ENCODE measurements at regions not wholly inside any gene's neighbourhood (a gene's known extent, or its start where the extent isn't known, plus 50 kb on each side); places are given as distances from the start of the nearest gene placed in this dataset.

GRCh38 chr2:15023221-15023620 is 390.7 kb downstream of the LRATD1 start:
- DNase-seq (ENCODE audit: low read depth in 1 of 2, low spot score in 2 of 2) (no peak), FAIRE-seq (no peak)
- Histone ChIP-seq H3K4me2 (ENCODE audit: insufficient read depth in 1 of 2, low read depth in 2 of 2, low read length in 2 of 2) (no peak overlapping the region), H3K4me1 (replicated peaks in 1 of 4; ENCODE audit: control insufficient read depth in 3 of 4, insufficient read depth in 4 of 4, low read length in 3 of 4) (no peaks in the 10 kb centered on the region), H4K5ac (ENCODE audit: insufficient read length, low read depth, low read length) (no peak overlapping the region), H3K27ac (ENCODE audit: low read depth, low read length) (no peak overlapping the region), H3K14ac (ENCODE audit: insufficient read length) (no peak overlapping the region), H3K56ac (replicated peaks; ENCODE audit: insufficient read length, low read depth, low read length) (no peak overlapping the region), H2BK15ac (ENCODE audit: low read length) (no peak overlapping the region), H3K23ac (ENCODE audit: insufficient read length) (no peak overlapping the region), H2BK5ac (ENCODE audit: low read depth, low read length) (no peak overlapping the region), H3K79me1 (ENCODE audit: low read depth, low read length) (no peaks in the 10 kb centered on the region), H3K27me3 (replicated peaks in 1 of 4; ENCODE audit: control insufficient read depth in 3 of 4, extremely low read depth in 1 of 4, insufficient read depth in 3 of 4, low read length in 3 of 4) (no peaks in the 10 kb centered on the region), H3K23me2 (ENCODE audit: low read depth, low read length) (no peaks in the 10 kb centered on the region), H2BK12ac (ENCODE audit: low read depth, low read length) (no peak overlapping the region), H4K20me1 (replicated peaks in 1 of 2; ENCODE audit: control insufficient read depth in 1 of 2, insufficient read depth in 2 of 2, low read length in 2 of 2) (no peaks in the 10 kb centered on the region), H4K91ac (replicated peaks; ENCODE audit: insufficient read length, low read length) (no peak overlapping the region), H3K9me3 (ENCODE audit: insufficient read depth in 2 of 2, low read depth in 1 of 2, low read length in 1 of 2) (no peaks in the 10 kb centered on the region), H3K4ac (replicated peaks; ENCODE audit: insufficient read length, low read depth, low read length) (no peak overlapping the region), H2AK5ac (ENCODE audit: low read depth, low read length) (no peak overlapping the region), H3K18ac (ENCODE audit: extremely low read depth, low read length) (no peak overlapping the region), H2BK20ac (ENCODE audit: low read length) (no peak overlapping the region), H3K36me3 (ENCODE audit: control insufficient read depth in 2 of 4, insufficient read depth in 4 of 4, low read length in 3 of 4) (no peaks in the 10 kb centered on the region), H4K8ac (ENCODE audit: extremely low read depth, insufficient read depth, low read length) (no peak overlapping the region), H2BK120ac (replicated peaks; ENCODE audit: low read depth, low read length) (no peak overlapping the region), H3K4me3 (ENCODE audit: extremely low read depth in 1 of 4, insufficient read depth in 2 of 4, low read depth in 3 of 4, low read length in 4 of 4) (no peak overlapping the region), H3K79me2 (ENCODE audit: control insufficient read depth in 1 of 2, insufficient read depth in 2 of 2, low read length in 2 of 2) (no peaks in the 10 kb centered on the region), H3K9ac (replicated peaks in 1 of 4; ENCODE audit: extremely low read depth in 1 of 4, low read depth in 3 of 4, low read length in 3 of 4) (no peak overlapping the region), H2AFZ (ENCODE audit: low read length) (no peak overlapping the region)
- CTCF ChIA-PET (ENCODE audit: partially characterized antibody), result no interaction called here
- 88% methylated on average over 1 of the region's 1 CpG; no CpG with 5 or more reads in 1 of the 2 experiments for WGBS, 2 experiments (ENCODE audit: extremely low coverage in 1 of 2, insufficient coverage in 1 of 2, insufficient read length in 1 of 2, insufficient replicate concordance in 2 of 2, low coverage in 1 of 2, low lambda C conversion rate in 2 of 2, missing lambda C conversion rate in 1 of 2)
- TF ChIP-seq EGR1 (IDR thresholded peaks at IDR 0.05; ENCODE audit: borderline replicate concordance, low read depth, low read length) (no peak), BCL11A (IDR thresholded peaks at IDR 0.05; ENCODE audit: low read depth in 2 of 2, low read length in 2 of 2) (no peak), CTCF (IDR thresholded peaks at IDR 0.05; ENCODE audit: control extremely low read depth in 1 of 3, insufficient read depth in 1 of 3, low read depth in 1 of 3, low read length in 3 of 3) (no peak), CEBPB (IDR thresholded peaks at IDR 0.05; ENCODE audit: low read depth, low read length) (no peak), CHD2 (IDR thresholded peaks at IDR 0.05; ENCODE audit: low read length) (no peak), POU5F1 (IDR thresholded peaks at IDR 0.05; ENCODE audit: low read depth, low read length) (no peak), GTF2F1 (IDR thresholded peaks at IDR 0.05; ENCODE audit: borderline replicate concordance, low read depth, low read length) (no peak), TAF7 (optimal IDR thresholded peaks at IDR 0.05; ENCODE audit: borderline replicate concordance, low read depth, low read length) (no peak)
- POLR2A ChIA-PET (ENCODE audit: partially characterized antibody), result no interaction called here
